Activated CD4-positive, alpha-beta memory T cell treated with anti-CD3 and anti-CD28 coated beads for 36 hours (primary cell): ENCODE measurements at regions not wholly inside any gene's neighbourhood (a gene's known extent, or its start where the extent isn't known, plus 50 kb on each side); places are given as distances from the start of the nearest gene placed in this dataset.

ENCODE experiments used
- CTCF ChIA-PET: fragments of 350-600 bp; sonication (Branson Sonifier 250); formaldehyde crosslinking; loops from one replicate; lab custom pipeline; 2021; ENCODE audit warnings: antibody characterized with exemption, inconsistent platforms; lab: Charles Lee
- POLR2A ChIA-PET: fragments of 350-600 bp; sonication (Branson Sonifier 250); formaldehyde crosslinking; loops from one replicate; lab custom pipeline; 2021; ENCODE audit warnings: antibody characterized with exemption; lab: Charles Lee
- DNase-seq: peaks from one replicate; pipeline ENCODE4 v3.0.0-alpha.2; 2020
- H3K27ac Mint-ChIP-seq: one replicate; pipeline ENCODE4 v1.8.0; 2021; ENCODE audit warnings: mixed read lengths
- H3K27me3 Mint-ChIP-seq: one replicate; pipeline ENCODE4 v1.8.0; 2021; ENCODE audit warnings: mixed read lengths
- H3K36me3 Mint-ChIP-seq: one replicate; pipeline ENCODE4 v1.8.0; 2021; ENCODE audit warnings: mixed read lengths
- H3K4me1 Mint-ChIP-seq: one replicate; pipeline ENCODE4 v1.8.0; 2021; ENCODE audit warnings: low read depth, mixed read lengths
- H3K4me3 Mint-ChIP-seq: one replicate; pipeline ENCODE4 v1.8.0; 2021; ENCODE audit warnings: mild to moderate bottlenecking, mixed read lengths
- H3K9me3 Mint-ChIP-seq: one replicate; pipeline ENCODE4 v1.8.0; 2021; ENCODE audit warnings: mixed read lengths
- intact Hi-C: fragments of 100-400 bp; cut with micrococcal nuclease; formaldehyde crosslinking; loops from one replicate; pipeline ENCODE4 v1.15.1; 2023

GRCh38 chrX:26007462-26007861, 130.7 kb upstream of the MAGEB18 start:
- Mint-ChIP-seq H3K4me1 (no peaks in the 10 kb centered on the region), H3K36me3 (no peaks in the 10 kb centered on the region), H3K9me3 (no peaks in the 10 kb centered on the region), H3K27ac (no peak overlapping the region), H3K4me3 (no peak overlapping the region), H3K27me3 (no peaks in the 10 kb centered on the region)
- ChIA-PET POLR2A (no interaction called here), CTCF (no interaction called here)
- intact Hi-C loops: no loop called here
- no peak for DNase-seq

- Mint-ChIP-seq H3K27me3 (no peaks in the 10 kb centered on the region), H3K36me3 (no peaks in the 10 kb centered on the region), H3K9me3 (no peaks in the 10 kb centered on the region), H3K4me1 (no peaks in the 10 kb centered on the region), H3K4me3 (no peak overlapping the region), H3K27ac (no peak overlapping the region)
- POLR2A ChIA-PET: no interaction called here
- CTCF ChIA-PET: no interaction called here
- no peak for DNase-seq
- intact Hi-C loops: no loop called here
These were observed 130.1 kb upstream of the MAGEB18 start for GRCh38 chrX:26008042-26008441.

GRCh38 chrX:26008691-26009090, 129.5 kb upstream of the MAGEB18 start:
- no peak overlapping the region for H3K27ac Mint-ChIP-seq
- no peaks in the 10 kb centered on the region for H3K4me1 Mint-ChIP-seq
- ChIA-PET POLR2A (no interaction called here), CTCF (no interaction called here)
- no peak for DNase-seq
- no peaks in the 10 kb centered on the region for H3K9me3 Mint-ChIP-seq
- H3K36me3 Mint-ChIP-seq: no peaks in the 10 kb centered on the region
- H3K4me3 Mint-ChIP-seq: no peak overlapping the region
- H3K27me3 Mint-ChIP-seq: no peaks in the 10 kb centered on the region
- intact Hi-C loops: no loop called here

DNA sequence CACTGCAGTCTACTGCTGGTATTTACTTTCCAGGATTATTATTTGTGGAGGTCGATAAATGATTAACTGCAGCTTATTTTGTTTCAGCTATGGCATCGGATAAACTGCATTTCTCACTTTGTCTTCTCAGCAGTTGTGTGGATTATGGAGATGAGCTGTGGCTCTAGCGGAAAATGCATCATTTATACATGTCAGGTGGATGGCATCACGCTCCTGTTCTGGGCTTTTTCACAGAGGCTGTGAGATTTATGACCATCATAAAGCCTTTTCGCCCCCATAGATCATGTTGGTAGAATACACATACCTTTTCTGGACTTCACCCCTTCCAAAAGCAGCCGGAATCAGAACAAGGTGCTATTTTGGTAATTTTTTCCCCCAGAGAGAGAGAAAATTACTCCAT, 118.8 kb upstream of the MAGEB18 start:
- H3K9me3 Mint-ChIP-seq: no peaks in the 10 kb centered on the region
- no peak overlapping the region for H3K27ac Mint-ChIP-seq
- DNase-seq: no peak
- no peaks in the 10 kb centered on the region for H3K27me3 Mint-ChIP-seq
- H3K36me3 Mint-ChIP-seq: no peaks in the 10 kb centered on the region
- no peaks in the 10 kb centered on the region for H3K4me1 Mint-ChIP-seq
- POLR2A ChIA-PET: no interaction called here
- CTCF ChIA-PET: interaction anchor here (0.6 kb wide), 1 partner anchor 294 kb away, joined by 4 read pairs; no protein-coding TSS in a partner anchor
- H3K4me3 Mint-ChIP-seq: no peak overlapping the region
- intact Hi-C loops: no loop called here

GRCh38 chrX:26026179-26026578, 112.0 kb upstream of the MAGEB18 start:
- Mint-ChIP-seq H3K27ac (no peak overlapping the region), H3K4me1 (no peaks in the 10 kb centered on the region), H3K9me3 (no peaks in the 10 kb centered on the region), H3K36me3 (no peaks in the 10 kb centered on the region), H3K4me3 (no peak overlapping the region), H3K27me3 (no peaks in the 10 kb centered on the region)
- ChIA-PET POLR2A (no interaction called here), CTCF (no interaction called here)
- DNase-seq: no peak
- intact Hi-C loops: no loop called here

DNA sequence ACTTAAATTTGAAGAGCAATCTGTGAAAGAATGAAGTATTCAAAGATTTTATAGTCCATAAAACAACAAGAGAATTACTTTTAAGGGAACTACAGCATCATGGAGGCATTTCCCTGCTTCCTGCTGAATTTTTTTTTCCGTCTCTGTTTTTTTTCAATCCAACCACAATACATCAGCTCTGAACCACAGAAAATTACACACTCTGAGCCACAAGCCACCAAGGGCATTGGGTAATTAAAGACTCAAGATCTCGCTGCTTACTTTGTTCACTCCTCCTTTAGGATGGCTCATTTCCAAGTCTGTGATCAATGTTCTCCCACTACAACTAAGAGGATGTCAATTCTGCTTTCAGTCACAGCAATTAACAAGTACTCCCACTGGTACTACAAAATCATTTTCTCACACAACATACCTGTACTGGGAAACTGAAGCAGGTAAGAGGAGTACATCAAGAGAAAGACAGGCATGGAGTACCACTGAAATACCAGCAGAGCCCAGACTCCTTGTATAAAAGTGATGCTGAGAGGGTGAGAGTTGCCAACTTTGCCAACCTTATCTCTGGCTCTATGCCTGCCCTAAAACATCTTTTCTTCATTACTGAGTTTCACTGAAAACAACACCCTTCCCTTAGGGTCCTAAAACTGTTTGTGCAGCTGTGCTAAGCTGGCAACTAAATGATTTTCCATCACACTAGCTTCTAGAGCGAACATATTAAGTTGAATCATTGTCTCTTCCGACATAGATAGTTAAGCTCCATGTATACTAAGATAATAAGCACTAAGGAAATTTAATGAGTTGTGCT, 105.8 kb upstream of the MAGEB18 start:
- Mint-ChIP-seq H3K4me1 (no peaks in the 10 kb centered on the region), H3K27me3 (no peaks in the 10 kb centered on the region), H3K4me3 (no peak overlapping the region), H3K36me3 (no peaks in the 10 kb centered on the region), H3K27ac (no peak overlapping the region), H3K9me3 (peaks cover 3% of the 10 kb centered on the region)
- ChIA-PET POLR2A (no interaction called here), CTCF (no interaction called here)
- DNase-seq: no peak
- intact Hi-C loops: no loop called here

DNA sequence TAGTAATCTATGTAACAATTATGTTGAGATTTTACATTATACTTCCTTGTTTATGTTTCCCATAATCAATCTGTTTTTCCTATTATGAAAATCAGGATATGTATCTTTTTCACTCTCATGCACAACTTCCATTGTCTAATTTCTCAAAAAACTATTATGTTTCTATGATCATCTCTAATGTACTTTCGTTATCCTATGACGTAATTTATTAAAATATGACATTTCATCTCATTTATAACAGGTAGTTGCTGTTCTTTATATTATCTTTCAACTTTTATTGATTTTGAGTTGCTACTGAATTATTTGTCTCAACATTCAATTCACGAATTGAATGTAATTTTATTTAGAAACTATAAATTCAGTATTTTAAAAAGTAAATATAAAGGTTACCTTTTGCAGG, 100.8 kb upstream of the MAGEB18 start:
- ChIA-PET POLR2A (no interaction called here), CTCF (no interaction called here)
- H3K4me3 Mint-ChIP-seq: no peak overlapping the region
- no peak for DNase-seq
- H3K9me3 Mint-ChIP-seq: no peaks in the 10 kb centered on the region
- intact Hi-C loops: no loop called here
- H3K27me3 Mint-ChIP-seq: no peaks in the 10 kb centered on the region
- no peak overlapping the region for H3K27ac Mint-ChIP-seq
- H3K4me1 Mint-ChIP-seq: no peaks in the 10 kb centered on the region
- H3K36me3 Mint-ChIP-seq: no peaks in the 10 kb centered on the region

- H3K36me3 Mint-ChIP-seq: no peaks in the 10 kb centered on the region
- H3K27ac Mint-ChIP-seq: no peak overlapping the region
- DNase-seq: no peak
- H3K9me3 Mint-ChIP-seq: peaks cover 2% of the 10 kb centered on the region
- no peaks in the 10 kb centered on the region for H3K4me1 Mint-ChIP-seq
- ChIA-PET CTCF (no interaction called here), POLR2A (no interaction called here)
- intact Hi-C loops: no loop called here
- no peaks in the 10 kb centered on the region for H3K27me3 Mint-ChIP-seq
- no peak overlapping the region for H3K4me3 Mint-ChIP-seq
These were observed 88.0 kb upstream of the MAGEB18 start for GRCh38 chrX:26050099-26050498.

DNA sequence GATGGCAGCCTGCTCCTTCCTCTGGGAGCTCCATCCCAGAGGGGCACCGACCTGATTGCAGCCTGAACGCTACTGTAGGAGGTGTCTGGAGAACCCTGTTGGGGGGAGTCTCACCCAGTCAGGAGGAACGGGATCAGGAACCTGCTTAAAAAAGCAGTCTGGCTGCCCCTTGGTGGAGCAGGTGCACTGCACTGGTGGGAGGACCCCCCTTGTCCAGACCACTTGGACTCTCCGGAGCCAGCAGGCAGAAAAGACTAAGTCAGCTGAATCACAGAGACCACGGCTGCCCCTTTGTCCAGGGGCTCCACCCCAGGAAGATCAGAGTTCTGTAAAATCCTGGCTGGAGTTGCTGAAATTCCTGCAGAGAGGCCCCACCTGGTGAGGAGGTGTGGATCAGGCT, 67.3 kb upstream of the MAGEB18 start:
- Mint-ChIP-seq H3K27me3 (no peaks in the 10 kb centered on the region), H3K36me3 (no peaks in the 10 kb centered on the region), H3K9me3 (peaks cover 3% of the 10 kb centered on the region), H3K4me1 (no peaks in the 10 kb centered on the region), H3K27ac (no peak overlapping the region), H3K4me3 (no peak overlapping the region)
- ChIA-PET POLR2A (no interaction called here), CTCF (no interaction called here)
- intact Hi-C loops: no loop called here
- DNase-seq: no peak

- H3K27me3 Mint-ChIP-seq: no peaks in the 10 kb centered on the region
- H3K9me3 Mint-ChIP-seq: peaks cover 3% of the 10 kb centered on the region
- intact Hi-C loops: no loop called here
- H3K4me3 Mint-ChIP-seq: no peak overlapping the region
- DNase-seq: no peak
- H3K36me3 Mint-ChIP-seq: no peaks in the 10 kb centered on the region
- no peak overlapping the region for H3K27ac Mint-ChIP-seq
- no peaks in the 10 kb centered on the region for H3K4me1 Mint-ChIP-seq
- ChIA-PET CTCF (no interaction called here), POLR2A (no interaction called here)
These were observed 66.5 kb upstream of the MAGEB18 start for GRCh38 chrX:26071618-26072017.

- intact Hi-C loops: no loop called here
- ChIA-PET CTCF (no interaction called here), POLR2A (no interaction called here)
- Mint-ChIP-seq H3K27ac (no peak overlapping the region), H3K9me3 (no peaks in the 10 kb centered on the region), H3K27me3 (no peaks in the 10 kb centered on the region), H3K4me1 (no peaks in the 10 kb centered on the region), H3K4me3 (no peak overlapping the region), H3K36me3 (no peaks in the 10 kb centered on the region)
- DNase-seq: no peak
These were observed 55.0 kb upstream of the MAGEB18 start for GRCh38 chrX:26083093-26083492.
